ENCODE measurements at regions not wholly inside any gene's neighbourhood (a gene's known extent, or its start where the extent isn't known, plus 50 kb on each side); places are given as distances from the start of the nearest gene placed in this dataset.

DNA sequence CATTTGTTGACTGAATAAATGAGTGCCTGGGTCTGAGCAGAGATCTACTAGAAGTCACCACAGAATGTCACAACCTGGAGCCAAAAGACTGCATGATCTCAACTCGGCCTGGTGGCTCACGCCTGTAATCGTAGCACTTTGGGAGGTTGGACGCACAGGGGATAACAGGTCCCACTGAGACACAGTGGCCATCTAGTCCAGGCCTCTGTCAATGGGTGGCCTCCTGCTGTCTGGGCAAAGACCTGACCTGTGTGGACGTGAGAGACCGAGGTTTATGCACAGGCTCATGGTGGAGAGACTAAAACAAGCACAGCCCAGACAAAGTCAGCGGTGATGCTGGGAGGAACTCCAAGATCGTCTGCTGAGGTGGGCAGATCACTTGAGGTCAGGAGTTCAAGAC is 103.0 kb upstream of the BACE2 start:
- TF ChIP-seq, protein P1, sequence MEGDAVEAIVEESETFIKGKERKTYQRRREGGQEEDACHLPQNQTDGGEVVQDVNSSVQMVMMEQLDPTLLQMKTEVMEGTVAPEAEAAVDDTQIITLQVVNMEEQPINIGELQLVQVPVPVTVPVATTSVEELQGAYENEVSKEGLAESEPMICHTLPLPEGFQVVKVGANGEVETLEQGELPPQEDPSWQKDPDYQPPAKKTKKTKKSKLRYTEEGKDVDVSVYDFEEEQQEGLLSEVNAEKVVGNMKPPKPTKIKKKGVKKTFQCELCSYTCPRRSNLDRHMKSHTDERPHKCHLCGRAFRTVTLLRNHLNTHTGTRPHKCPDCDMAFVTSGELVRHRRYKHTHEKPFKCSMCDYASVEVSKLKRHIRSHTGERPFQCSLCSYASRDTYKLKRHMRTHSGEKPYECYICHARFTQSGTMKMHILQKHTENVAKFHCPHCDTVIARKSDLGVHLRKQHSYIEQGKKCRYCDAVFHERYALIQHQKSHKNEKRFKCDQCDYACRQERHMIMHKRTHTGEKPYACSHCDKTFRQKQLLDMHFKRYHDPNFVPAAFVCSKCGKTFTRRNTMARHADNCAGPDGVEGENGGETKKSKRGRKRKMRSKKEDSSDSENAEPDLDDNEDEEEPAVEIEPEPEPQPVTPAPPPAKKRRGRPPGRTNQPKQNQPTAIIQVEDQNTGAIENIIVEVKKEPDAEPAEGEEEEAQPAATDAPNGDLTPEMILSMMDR (IDR thresholded peaks at IDR 0.05; ENCODE audit: poor library complexity, severe bottlenecking), result no peak
- TF ChIP-seq POLR2AphosphoS5 (IDR thresholded peaks at IDR 0.05) (no peak), TAF1 (IDR thresholded peaks at IDR 0.05; ENCODE audit: low read depth) (no peak), SMC3 (conservative IDR thresholded peaks at IDR 0.05; ENCODE audit: poor library complexity) (no peak), EZH2 (IDR thresholded peaks at IDR 0.05; ENCODE audit: borderline replicate concordance, insufficient read depth, low read length, poor library complexity, severe bottlenecking) (no peak), RAD21 (conservative IDR thresholded peaks at IDR 0.05) (no peak), EP300 (conservative IDR thresholded peaks at IDR 0.05; ENCODE audit: poor library complexity, severe bottlenecking) (no peak), MXI1 (conservative IDR thresholded peaks at IDR 0.05; ENCODE audit: poor library complexity, severe bottlenecking) (no peak)
- TF ChIP-seq, protein P2, sequence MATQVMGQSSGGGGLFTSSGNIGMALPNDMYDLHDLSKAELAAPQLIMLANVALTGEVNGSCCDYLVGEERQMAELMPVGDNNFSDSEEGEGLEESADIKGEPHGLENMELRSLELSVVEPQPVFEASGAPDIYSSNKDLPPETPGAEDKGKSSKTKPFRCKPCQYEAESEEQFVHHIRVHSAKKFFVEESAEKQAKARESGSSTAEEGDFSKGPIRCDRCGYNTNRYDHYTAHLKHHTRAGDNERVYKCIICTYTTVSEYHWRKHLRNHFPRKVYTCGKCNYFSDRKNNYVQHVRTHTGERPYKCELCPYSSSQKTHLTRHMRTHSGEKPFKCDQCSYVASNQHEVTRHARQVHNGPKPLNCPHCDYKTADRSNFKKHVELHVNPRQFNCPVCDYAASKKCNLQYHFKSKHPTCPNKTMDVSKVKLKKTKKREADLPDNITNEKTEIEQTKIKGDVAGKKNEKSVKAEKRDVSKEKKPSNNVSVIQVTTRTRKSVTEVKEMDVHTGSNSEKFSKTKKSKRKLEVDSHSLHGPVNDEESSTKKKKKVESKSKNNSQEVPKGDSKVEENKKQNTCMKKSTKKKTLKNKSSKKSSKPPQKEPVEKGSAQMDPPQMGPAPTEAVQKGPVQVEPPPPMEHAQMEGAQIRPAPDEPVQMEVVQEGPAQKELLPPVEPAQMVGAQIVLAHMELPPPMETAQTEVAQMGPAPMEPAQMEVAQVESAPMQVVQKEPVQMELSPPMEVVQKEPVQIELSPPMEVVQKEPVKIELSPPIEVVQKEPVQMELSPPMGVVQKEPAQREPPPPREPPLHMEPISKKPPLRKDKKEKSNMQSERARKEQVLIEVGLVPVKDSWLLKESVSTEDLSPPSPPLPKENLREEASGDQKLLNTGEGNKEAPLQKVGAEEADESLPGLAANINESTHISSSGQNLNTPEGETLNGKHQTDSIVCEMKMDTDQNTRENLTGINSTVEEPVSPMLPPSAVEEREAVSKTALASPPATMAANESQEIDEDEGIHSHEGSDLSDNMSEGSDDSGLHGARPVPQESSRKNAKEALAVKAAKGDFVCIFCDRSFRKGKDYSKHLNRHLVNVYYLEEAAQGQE (IDR thresholded peaks at IDR 0.05; ENCODE audit: borderline replicate concordance), result no peak
